SH-SY5Y (cell line): ENCODE measurements at regions not wholly inside any gene's neighbourhood (a gene's known extent, or its start where the extent isn't known, plus 50 kb on each side); places are given as distances from the start of the nearest gene placed in this dataset.
A peak's percentile ranks its signal among the peaks of the same experiment; 100 is the strongest.

ENCODE experiments used
- GATA2 ChIP-seq: IDR thresholded peaks from 2 replicates; pipeline ENCODE4 v1.6.1; 2011; ENCODE audit warnings: mild to moderate bottlenecking, low read depth, low read length
- GATA3 ChIP-seq: IDR thresholded peaks from 2 replicates; pipeline ENCODE4 v1.6.1; 2011; ENCODE audit warnings: low read depth, mild to moderate bottlenecking, low read length, moderate library complexity

GRCh38 chr12:107365703-107366102 lies 272.4 kb upstream of the CRY1 start:
- TF ChIP-seq GATA2: 0 out of 2 replicates have a peak, but pooled peaks have one; percentile 8
- no peak for TF ChIP-seq GATA3
